NB4 (cell line): ENCODE measurements at regions not wholly inside any gene's neighbourhood (a gene's known extent, or its start where the extent isn't known, plus 50 kb on each side); places are given as distances from the start of the nearest gene placed in this dataset.

Experiments used
- DNase-seq: peaks from one replicate; pipeline ENCODE4 v3.0.0; 2010; ENCODE audit warnings: low read depth
- H3K4me3 ChIP-seq: one replicate; pipeline ENCODE4 v1.5.1; 2011; ENCODE audit warnings: mild to moderate bottlenecking, low read depth, low read length, moderate library complexity
- MYC ChIP-seq: IDR thresholded peaks from 2 replicates; pipeline ENCODE4 v1.6.1; 2011; ENCODE audit warnings: low read depth, low read length
- POLR2A ChIP-seq: IDR thresholded peaks from 2 replicates; pipeline ENCODE4 v1.6.1; 2011; ENCODE audit warnings: mild to moderate bottlenecking; ENCODE audit not compliant: insufficient read length; ENCODE audit errors: extremely low read depth
- TF ChIP-seq, protein P1 (sequence below): IDR thresholded peaks from one replicate; pipeline ENCODE4 v1.5.1; 2012; ENCODE audit warnings: low read depth, low read length
- TF ChIP-seq, protein P2 (sequence below): IDR thresholded peaks from 2 replicates; pipeline ENCODE4 v1.6.1; 2011; ENCODE audit warnings: low read depth, low read length

DNA sequence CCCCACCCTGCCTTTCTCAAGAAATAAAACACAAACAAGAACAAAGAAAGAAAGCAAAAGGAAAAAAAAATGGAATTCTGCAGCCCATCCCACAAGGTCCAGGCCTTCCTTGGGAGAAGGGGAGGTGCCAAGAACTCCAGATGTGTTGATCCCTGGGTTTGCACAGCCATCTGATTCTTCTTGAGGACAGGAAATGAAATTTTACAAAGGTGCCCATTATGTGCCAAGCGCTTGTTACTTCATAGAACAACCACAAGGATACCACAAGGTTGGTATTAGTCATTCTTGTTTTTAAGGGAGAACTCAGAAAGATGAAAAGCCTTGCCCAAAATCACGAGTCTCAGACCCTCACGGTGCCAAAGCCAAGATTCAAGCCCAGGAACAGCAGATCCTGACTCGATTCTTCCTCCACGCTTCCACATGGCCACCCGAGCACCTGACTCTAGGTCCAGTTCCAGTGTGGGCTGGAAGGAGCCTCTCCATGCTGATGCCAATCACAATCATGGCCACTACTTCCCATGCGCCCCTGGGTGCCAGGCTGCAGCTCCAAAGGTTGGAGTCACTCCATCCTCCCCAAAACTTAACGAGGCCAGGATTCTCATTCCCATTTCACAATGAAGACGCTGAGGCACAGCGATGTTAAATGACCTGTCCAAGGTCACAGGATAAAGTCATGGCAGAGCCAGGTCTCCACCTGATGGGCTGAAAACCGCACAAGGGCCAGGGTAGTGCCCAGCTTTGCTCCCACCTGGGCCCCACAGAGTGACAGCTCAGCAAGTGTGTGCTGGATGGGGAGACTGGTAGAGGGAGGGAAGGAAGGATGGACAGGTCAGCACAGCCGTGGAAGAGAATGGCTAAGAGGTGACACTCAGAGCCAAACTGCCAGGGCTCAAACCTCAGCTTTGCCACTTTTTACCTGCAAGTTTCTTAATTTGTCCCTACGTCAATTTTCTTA is 66.7 kb upstream of the TOP1 start:
- DNase-seq: peak; percentile 35
- H3K4me3 ChIP-seq: no peak overlapping the region
- no peak for TF ChIP-seq MYC
- TF ChIP-seq, protein P1, sequence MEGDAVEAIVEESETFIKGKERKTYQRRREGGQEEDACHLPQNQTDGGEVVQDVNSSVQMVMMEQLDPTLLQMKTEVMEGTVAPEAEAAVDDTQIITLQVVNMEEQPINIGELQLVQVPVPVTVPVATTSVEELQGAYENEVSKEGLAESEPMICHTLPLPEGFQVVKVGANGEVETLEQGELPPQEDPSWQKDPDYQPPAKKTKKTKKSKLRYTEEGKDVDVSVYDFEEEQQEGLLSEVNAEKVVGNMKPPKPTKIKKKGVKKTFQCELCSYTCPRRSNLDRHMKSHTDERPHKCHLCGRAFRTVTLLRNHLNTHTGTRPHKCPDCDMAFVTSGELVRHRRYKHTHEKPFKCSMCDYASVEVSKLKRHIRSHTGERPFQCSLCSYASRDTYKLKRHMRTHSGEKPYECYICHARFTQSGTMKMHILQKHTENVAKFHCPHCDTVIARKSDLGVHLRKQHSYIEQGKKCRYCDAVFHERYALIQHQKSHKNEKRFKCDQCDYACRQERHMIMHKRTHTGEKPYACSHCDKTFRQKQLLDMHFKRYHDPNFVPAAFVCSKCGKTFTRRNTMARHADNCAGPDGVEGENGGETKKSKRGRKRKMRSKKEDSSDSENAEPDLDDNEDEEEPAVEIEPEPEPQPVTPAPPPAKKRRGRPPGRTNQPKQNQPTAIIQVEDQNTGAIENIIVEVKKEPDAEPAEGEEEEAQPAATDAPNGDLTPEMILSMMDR: no peak
- no peak for TF ChIP-seq POLR2A
- TF ChIP-seq, protein P2, sequence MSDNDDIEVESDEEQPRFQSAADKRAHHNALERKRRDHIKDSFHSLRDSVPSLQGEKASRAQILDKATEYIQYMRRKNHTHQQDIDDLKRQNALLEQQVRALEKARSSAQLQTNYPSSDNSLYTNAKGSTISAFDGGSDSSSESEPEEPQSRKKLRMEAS: no peak

DNA sequence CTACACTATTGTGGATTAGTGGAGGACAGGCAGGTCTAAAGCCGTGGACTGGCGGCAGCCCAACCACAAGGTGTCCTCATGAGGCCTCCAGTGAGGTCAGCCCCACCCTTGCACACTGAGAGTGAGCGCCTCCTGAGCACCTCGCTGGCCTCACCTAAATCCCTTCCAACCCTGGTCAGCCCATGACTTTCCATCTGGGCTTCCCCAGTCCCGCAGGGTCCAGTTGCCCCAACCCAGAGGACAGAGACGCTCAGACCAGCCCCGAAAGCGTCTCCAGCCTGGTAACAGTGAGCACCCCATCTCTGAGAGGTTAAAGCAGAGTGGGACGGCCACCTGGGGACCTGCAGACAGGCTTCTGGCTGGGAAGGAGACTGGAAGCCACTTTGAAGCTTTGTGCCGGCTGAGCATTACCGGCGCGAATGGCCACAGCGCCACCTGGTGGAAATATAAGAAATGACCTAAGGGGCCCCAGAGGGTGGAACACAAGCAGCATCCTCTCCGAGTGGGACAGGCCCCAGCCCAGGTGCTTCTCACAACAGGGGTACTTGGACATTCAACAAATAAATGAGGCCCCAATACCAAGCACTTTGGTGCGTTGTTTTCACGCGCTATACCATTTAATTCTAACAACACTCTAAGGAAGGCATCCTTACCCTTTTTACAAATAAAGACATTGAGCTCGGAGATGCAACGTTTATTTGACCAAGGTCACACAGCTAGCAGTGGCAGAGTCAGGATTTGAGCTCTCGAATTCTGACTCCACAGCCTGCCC is 65.7 kb upstream of the TOP1 start:
- DNase-seq: peak; percentile 73
- H3K4me3 ChIP-seq: no peak overlapping the region
- TF ChIP-seq, protein P1: peak; percentile 82
- TF ChIP-seq MYC (no peak), POLR2A (no peak)
- TF ChIP-seq, protein P2: no peak

DNA sequence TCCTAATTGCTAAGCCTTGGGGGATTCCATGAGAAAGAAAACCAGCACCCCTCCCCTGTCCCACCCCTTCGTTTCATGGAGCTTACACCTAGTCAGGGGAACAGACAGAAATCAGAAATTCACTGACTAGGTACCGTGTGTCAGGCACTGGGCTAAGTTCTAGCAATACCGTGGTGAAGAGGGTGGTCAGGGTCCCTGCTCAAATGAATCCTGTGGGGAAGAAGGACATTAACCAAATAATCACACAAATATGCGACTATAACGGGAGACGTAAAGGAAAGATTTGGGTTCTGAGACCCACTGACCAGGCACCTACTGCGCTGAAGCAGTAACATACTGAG is 65.1 kb upstream of the TOP1 start:
- TF ChIP-seq, protein P2: no peak
- TF ChIP-seq POLR2A (no peak), MYC (no peak)
- TF ChIP-seq, protein P1: no peak
- H3K4me3 ChIP-seq: no peak overlapping the region
- no peak for DNase-seq

DNA sequence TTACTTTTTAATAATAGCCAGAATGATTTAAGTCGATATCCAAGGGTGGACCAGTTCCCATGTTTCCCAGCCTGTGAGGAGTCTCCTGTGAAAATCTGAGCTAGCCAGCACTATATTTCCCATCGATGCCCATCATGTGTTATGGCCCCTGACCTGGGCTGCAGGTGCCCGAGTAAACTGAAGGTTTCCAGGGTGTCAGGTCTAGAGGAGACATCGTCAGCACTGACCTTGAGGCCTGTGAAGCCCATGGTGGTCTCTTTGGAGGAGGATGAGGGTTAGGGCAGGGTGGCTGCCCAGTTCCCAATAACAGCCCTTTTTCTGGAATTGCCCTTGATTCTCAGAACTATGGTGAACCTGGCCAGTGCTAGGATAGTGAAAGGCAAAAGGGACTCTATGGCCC is 63.0 kb upstream of the TOP1 start:
- TF ChIP-seq MYC (no peak), POLR2A (no peak)
- TF ChIP-seq, protein P2: no peak
- TF ChIP-seq, protein P1: no peak
- DNase-seq: no peak

DNA sequence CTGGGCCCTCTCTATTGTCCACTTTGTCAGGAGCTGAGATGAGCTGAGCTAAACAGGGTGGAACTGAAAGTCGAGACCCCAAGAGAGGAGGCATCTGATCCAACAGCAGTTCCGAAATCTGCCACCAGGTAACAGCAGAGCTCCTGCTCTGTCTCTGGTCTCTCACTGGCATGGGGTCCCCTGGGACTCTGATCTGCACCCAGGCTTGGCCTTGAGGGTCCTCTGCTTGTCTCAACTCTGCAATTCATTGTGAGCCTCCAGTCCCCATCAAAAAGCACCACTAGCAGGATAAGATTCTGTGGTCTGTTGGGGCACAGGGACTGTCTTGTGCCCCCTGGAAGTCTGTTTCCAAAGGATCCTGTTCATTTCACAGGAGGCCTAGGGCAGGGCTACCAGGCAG is 62.5 kb upstream of the TOP1 start:
- TF ChIP-seq, protein P1: peak; percentile 44
- TF ChIP-seq POLR2A (no peak), MYC (no peak)
- TF ChIP-seq, protein P2: no peak
- DNase-seq: peak; percentile 54
- no peak overlapping the region for H3K4me3 ChIP-seq

More for the DNA sequence above, 63.0 kb upstream of the TOP1 start:
- no peak overlapping the region for H3K4me3 ChIP-seq
